OCI-LY3 (cell line): ENCODE measurements at regions not wholly inside any gene's neighbourhood (a gene's known extent, or its start where the extent isn't known, plus 50 kb on each side); places are given as distances from the start of the nearest gene placed in this dataset.

ENCODE experiments used
- H2AFZ ChIP-seq: fragments of 200-600, 300-600 bp; shearing (Covaris generic); 2 replicates; pipeline ENCODE4 v1.6.0; 2014; ENCODE audit warnings: antibody characterized with exemption, low read depth, low read length
- H3K27ac ChIP-seq: fragments of 200-600, 300-600 bp; sonication (generic); 2 replicates; pipeline ENCODE4 v1.5.1; 2014; ENCODE audit warnings: mild to moderate bottlenecking, low read length, moderate library complexity, mixed read lengths
- H3K27me3 ChIP-seq: fragments of 200-600, 300-600 bp; sonication (generic); 2 replicates; pipeline ENCODE4 v1.6.1; 2014; ENCODE audit warnings: low read depth, low read length, mixed read lengths
- H3K36me3 ChIP-seq: fragments of 200-600, 300-600 bp; sonication (generic); replicated peaks from 2 replicates; pipeline ENCODE3; 2014; ENCODE audit warnings: low read depth, low read length, mixed read lengths
- H3K4me1 ChIP-seq: fragments of 300-600, 200-600 bp; sonication (generic); 2 replicates; pipeline ENCODE4 v1.6.1; 2014; ENCODE audit warnings: low read length, mixed read lengths
- H3K4me2 ChIP-seq: fragments of 200-600, 300-600 bp; sonication (generic); 2 replicates; pipeline ENCODE4 v1.6.1; 2014; ENCODE audit warnings: low read length, mixed read lengths
- H3K4me3 ChIP-seq: fragments of 300-600, 200-600 bp; sonication (generic); 2 replicates; pipeline ENCODE4 v1.5.1; 2014; ENCODE audit warnings: antibody characterized with exemption, mild to moderate bottlenecking, low read length, moderate library complexity
- H3K79me2 ChIP-seq: fragments of 300-600, 200-600 bp; shearing (Covaris generic); 2 replicates; pipeline ENCODE4 v1.6.1; 2014; ENCODE audit warnings: mild to moderate bottlenecking, low read length, mixed read lengths
- H3K9ac ChIP-seq: fragments of 300-600, 200-600 bp; shearing (Covaris generic); 2 replicates; pipeline ENCODE4 v1.6.0; 2014; ENCODE audit warnings: mild to moderate bottlenecking, low read length, moderate library complexity
- H3K9me3 ChIP-seq: fragments of 200-600, 300-600 bp; shearing (Covaris generic); 2 replicates; pipeline ENCODE4 v1.6.1; 2014; ENCODE audit warnings: low read length, mixed read lengths; ENCODE audit not compliant: insufficient read depth
- H4K20me1 ChIP-seq: fragments of 200-600, 300-600 bp; sonication (generic); 2 replicates; pipeline ENCODE4 v1.6.1; 2016; ENCODE audit warnings: low read length, mixed read lengths; ENCODE audit not compliant: insufficient read depth
- EZH2phosphoT487 ChIP-seq: fragments of 200-600 bp; shearing (Covaris generic); IDR thresholded peaks from 2 replicates; pipeline ENCODE4 v1.6.1; 2018; ENCODE audit warnings: antibody characterized with exemption, mixed run types, low read depth
- TF ChIP-seq, protein P1 (sequence below): fragments of 200-600, 300-600 bp; sonication (generic); IDR thresholded peaks from 2 replicates; pipeline ENCODE4 v1.5.1; 2014; ENCODE audit warnings: antibody characterized with exemption, low read length, low read depth

DNA sequence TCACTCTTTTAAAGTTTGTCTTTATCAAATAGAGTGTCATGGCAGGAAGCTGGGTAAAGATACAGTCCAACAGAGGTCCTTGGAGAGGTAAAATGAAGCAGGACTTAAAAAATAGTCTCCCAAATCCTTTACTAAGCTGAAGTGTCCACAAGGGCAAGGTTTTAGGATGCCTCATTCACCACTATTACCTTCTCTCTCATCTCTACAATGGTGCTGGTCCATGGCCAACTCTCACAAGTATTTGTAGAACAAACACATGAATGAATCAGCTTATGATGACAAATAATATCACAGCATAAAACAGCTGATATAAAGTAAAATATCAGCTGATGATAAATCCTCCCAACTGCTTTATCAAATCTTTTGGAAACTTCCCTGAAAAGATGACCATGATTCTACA, 162.3 kb upstream of the ZNF462 start:
- TF ChIP-seq EZH2phosphoT487 = no peak
- TF ChIP-seq, protein P1, sequence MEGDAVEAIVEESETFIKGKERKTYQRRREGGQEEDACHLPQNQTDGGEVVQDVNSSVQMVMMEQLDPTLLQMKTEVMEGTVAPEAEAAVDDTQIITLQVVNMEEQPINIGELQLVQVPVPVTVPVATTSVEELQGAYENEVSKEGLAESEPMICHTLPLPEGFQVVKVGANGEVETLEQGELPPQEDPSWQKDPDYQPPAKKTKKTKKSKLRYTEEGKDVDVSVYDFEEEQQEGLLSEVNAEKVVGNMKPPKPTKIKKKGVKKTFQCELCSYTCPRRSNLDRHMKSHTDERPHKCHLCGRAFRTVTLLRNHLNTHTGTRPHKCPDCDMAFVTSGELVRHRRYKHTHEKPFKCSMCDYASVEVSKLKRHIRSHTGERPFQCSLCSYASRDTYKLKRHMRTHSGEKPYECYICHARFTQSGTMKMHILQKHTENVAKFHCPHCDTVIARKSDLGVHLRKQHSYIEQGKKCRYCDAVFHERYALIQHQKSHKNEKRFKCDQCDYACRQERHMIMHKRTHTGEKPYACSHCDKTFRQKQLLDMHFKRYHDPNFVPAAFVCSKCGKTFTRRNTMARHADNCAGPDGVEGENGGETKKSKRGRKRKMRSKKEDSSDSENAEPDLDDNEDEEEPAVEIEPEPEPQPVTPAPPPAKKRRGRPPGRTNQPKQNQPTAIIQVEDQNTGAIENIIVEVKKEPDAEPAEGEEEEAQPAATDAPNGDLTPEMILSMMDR = no peak
- no peak overlapping the region for H2AFZ ChIP-seq
- H3K9me3 ChIP-seq = no peaks in the 10 kb centered on the region
- no peaks in the 10 kb centered on the region for H3K79me2 ChIP-seq
- no peak overlapping the region for H3K27ac ChIP-seq
- H3K4me1 ChIP-seq = no peaks in the 10 kb centered on the region
- no peaks in the 10 kb centered on the region for H4K20me1 ChIP-seq
- H3K4me3 ChIP-seq = no peak overlapping the region
- H3K9ac ChIP-seq = no peak overlapping the region
- no peaks in the 10 kb centered on the region for H3K27me3 ChIP-seq
- H3K4me2 ChIP-seq = no peak overlapping the region
- no peaks in the 10 kb centered on the region for H3K36me3 ChIP-seq

DNA sequence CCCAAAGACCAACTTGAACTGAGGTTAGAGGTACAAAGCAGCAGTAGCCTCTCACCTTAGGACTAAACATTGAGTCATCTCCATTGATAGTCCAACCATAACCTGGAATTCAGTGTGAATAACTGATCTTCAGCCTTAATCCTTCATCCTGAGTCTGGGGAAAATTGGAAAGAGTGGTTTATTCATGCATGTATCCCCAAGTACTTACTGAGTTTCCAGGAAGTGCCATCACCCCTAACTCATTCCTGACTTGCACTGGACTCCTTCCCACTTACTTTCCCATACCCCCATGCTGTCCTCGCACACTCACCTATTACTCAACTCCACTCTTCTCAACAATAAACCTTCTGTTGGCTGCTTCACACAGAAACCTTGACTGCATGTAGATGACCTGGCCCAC, 161.4 kb upstream of the ZNF462 start:
- Histone ChIP-seq H3K9ac (no peak overlapping the region), H3K79me2 (no peaks in the 10 kb centered on the region), H3K36me3 (no peaks in the 10 kb centered on the region), H3K27me3 (no peaks in the 10 kb centered on the region), H2AFZ (no peak overlapping the region), H3K27ac (no peak overlapping the region), H3K9me3 (no peaks in the 10 kb centered on the region), H3K4me3 (no peak overlapping the region), H4K20me1 (no peaks in the 10 kb centered on the region), H3K4me1 (no peaks in the 10 kb centered on the region), H3K4me2 (no peak overlapping the region)
- TF ChIP-seq, protein P1 = no peak
- TF ChIP-seq EZH2phosphoT487 = no peak

DNA sequence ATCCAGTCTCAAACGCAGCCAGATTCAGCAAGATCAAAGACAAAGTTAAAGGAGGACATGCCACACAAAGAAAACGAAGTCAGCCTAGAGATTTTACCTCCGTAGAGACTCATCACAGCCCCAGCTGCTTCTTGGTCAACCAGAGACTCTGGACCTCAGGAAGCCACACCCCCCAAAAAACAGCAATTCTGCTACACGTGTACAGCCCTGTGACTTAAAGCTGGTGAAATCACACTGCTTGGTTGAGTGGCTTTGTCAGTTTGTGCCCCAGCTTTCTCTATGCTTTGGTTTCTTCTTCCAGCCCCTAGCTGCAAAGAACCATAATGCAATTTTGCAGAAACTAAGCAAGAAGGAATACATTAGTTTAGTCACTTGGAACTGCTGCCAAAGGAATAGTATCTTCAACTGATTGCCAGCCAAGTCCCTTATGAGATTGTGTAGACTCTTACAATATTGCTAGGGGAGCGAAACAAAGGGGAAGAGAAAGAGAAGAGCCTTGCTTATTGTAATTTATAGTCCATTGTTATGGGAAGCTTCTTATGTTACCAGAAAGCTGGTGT, 158.8 kb upstream of the ZNF462 start:
- H3K4me1 ChIP-seq = no peaks in the 10 kb centered on the region
- H3K27ac ChIP-seq = no peak overlapping the region
- no peaks in the 10 kb centered on the region for H3K9me3 ChIP-seq
- no peak overlapping the region for H2AFZ ChIP-seq
- H3K9ac ChIP-seq = no peak overlapping the region
- H4K20me1 ChIP-seq = no peaks in the 10 kb centered on the region
- H3K79me2 ChIP-seq = no peaks in the 10 kb centered on the region
- H3K4me2 ChIP-seq = no peak overlapping the region
- no peaks in the 10 kb centered on the region for H3K36me3 ChIP-seq
- H3K4me3 ChIP-seq = no peak overlapping the region
- TF ChIP-seq, protein P1 = no peak
- TF ChIP-seq EZH2phosphoT487 = no peak
- 0 out of 2 replicates have a peak, but pooled peaks cover 3% of the 10 kb centered on the region for H3K27me3 ChIP-seq

DNA sequence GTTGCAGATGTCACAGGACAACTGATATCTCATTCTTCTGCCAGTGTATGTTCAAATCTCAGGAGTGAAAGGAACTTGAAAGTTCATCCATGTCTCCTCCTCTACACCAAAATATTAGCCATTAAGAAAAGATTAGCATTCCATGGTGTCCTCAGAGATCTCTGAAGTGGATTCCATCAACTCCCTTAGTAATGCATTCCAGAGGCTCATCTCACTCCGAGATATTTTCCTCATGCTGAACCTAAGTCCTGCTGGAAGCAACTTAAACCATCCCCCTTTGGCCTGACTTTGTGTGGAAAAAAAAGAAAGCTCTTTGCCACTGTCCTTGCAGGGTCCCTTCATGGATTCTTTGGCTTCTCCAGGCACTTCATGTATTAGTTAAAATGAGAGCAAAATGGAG, 155.7 kb upstream of the ZNF462 start:
- H3K9ac ChIP-seq = no peak overlapping the region
- no peak for TF ChIP-seq EZH2phosphoT487
- TF ChIP-seq, protein P1 = no peak
- no peaks in the 10 kb centered on the region for H4K20me1 ChIP-seq

More for the DNA sequence above, 155.7 kb upstream of the ZNF462 start:
- Histone ChIP-seq H2AFZ (no peak overlapping the region), H3K27me3 (0 out of 2 replicates have a peak, but pooled peaks cover 3% of the 10 kb centered on the region), H3K4me2 (no peak overlapping the region), H3K27ac (no peak overlapping the region), H3K36me3 (no peaks in the 10 kb centered on the region), H3K4me1 (no peaks in the 10 kb centered on the region), H3K79me2 (no peaks in the 10 kb centered on the region), H3K4me3 (no peak overlapping the region), H3K9me3 (no peaks in the 10 kb centered on the region)
